NCI-H2081 (cell line): ENCODE measurements at regions not wholly inside any gene's neighbourhood (a gene's known extent, or its start where the extent isn't known, plus 50 kb on each side); places are given as distances from the start of the nearest gene placed in this dataset.
"Not testable (repeated sequence)": the region's sequence is repeated elsewhere in the genome, so short reads cannot be mapped to it uniquely, and the experiment has no call there.

Source experiments
- DNase-seq, 2 experiments: peaks; one replicate each; lab custom pipeline; 2025; lab: John Stamatoyannopoulos, UW

DNA sequence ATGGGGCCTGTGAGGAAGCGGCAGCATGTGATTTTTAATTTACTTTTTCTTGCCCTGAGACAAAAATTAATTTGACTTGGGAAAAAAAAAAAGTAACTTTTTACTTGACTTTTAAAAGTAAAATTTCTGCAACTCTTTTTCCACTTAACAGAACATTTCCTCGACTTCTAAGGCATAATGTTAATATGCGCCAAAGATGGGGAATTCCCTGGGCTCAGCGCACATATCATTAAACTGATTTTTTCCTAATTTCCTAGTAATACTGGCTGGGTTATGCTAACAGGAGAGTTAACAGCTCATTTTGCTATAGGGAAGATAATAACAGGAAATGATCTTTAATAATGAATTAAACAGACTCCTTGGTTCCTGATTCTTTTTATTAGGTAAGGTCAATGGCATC, 120.6 kb upstream of the CDH5 start:
- no peak for DNase-seq

DNA sequence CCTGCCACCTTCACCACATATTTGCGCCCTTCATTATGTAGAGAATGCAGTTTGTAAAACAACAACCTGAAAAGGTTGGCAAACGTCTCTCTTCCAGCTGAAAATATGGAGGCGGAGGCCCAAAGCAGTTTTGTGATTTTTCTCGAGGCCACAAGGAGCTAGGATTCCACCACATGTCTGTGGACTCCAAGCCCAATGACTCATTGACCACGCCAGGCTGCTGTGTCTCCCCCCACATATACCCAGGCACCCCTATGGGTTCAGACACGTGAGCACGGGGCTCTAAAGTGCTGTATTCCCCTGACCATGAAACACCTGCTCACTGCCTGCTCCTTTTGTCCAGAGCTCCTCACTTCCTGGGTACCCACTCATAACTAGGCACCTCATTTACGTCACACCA, 121.4 kb upstream of the CDH5 start:
- no peak for DNase-seq

DNA sequence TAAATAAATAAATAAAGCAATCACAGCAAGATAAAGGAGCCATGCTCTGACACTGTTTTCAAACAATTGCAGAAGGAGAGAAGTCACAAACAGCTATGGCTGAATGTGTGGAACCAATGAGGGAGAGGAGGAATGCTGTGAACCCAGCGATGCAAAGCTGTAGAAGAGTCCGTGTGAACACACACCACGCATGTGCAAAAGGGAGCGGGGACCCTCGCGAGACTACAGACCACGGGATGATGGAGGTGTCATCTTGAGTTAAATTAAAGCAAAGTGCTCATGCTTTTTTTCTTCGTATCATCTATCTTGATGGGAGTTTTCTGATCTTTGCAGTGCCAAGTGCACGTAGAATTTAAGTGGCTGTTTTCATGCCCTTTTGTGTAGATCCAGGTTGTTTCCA, 123.8 kb upstream of the CDH5 start:
- DNase-seq, result no peak

DNA sequence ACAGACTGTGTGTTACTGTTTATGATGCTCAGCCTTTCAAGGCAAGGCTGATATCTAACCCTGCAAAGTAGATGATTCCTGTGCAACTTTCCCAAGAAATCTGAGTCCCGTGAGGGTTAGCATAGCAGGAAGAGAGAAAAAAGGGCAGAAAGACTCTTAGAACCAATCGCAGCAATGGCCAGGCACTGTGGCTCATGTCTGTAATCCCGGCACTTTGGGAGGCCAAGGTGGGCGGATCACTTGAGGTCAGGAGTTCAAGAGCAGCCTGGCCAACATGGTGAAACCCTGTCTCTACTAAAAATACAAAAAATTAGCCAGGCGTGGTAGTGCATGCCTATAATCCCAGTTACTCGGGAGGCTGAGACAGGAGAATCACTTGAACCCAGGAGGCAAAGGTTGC, 124.3 kb upstream of the CDH5 start:
- not testable (repeated sequence) for DNase-seq

GRCh38 chr16:66240631-66241395, 125.7 kb upstream of the CDH5 start:
- DNase-seq, result no peak

GRCh38 chr16:66240088-66240487, 126.4 kb upstream of the CDH5 start:
- DNase-seq, result no peak

DNA sequence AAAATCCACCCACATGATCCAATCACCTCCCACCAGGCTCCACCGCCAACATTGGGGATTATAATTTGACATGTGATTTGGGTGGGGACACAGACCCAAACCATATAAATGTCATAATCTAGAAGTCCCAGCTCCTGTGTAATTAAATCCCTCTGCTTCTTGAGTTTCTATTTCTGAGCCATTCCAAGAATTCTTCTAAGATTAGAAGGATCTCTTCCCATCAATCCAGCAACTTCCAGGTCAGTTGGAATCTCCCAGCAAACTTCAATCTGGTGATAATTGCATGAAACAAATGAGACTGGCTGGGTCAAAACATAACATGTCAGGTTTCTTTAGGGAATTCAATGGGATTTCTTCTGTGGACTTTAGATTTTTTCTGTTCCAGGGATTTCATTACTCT, 127.8 kb upstream of the CDH5 start:
- no peak for DNase-seq

- no peak for DNase-seq
Observed at GRCh38 chr16:66236301-66236700, 130.2 kb upstream of the CDH5 start.

DNA sequence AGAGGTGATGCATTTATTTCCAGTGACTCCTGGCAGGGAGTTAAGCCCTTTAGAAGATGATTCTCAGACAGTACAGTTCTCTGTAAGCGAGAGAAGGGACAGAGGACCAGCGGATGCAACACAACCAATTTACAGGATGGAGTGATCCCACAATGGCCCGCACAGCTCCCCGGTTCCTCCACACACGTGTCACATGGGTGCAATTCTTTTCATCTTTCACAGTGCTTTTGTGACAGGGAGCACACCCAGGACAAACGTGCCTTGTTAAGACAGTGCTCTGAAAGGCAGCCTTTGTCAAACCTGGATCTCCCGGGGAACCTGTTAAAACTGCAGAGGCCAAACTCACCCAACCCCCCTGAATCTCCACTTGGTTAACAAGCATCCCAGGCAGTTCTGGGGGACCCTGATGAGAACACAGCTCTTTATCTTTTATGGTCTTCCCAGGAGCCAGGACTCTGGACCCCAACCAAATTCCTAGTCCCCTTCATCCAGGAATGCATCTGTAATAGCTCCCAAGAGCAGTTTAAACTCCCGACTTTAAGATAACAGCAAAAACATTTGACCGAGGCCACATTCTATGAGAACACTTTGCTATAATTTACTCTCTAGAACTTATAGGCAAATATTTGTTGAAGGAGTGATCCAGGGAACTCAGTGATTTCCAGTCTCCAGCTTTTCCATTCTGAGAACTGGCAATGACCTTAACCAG, 134.9 kb upstream of the CDH5 start:
- DNase-seq, result no peak

- no peak for DNase-seq
Observed at GRCh38 chr16:66229651-66230050, 136.8 kb upstream of the CDH5 start.

GRCh38 chr16:66228792-66229191, 137.7 kb upstream of the CDH5 start:
- no peak for DNase-seq

- no peak for DNase-seq
Observed at GRCh38 chr16:66227766-66228530, 138.5 kb upstream of the CDH5 start.

DNA sequence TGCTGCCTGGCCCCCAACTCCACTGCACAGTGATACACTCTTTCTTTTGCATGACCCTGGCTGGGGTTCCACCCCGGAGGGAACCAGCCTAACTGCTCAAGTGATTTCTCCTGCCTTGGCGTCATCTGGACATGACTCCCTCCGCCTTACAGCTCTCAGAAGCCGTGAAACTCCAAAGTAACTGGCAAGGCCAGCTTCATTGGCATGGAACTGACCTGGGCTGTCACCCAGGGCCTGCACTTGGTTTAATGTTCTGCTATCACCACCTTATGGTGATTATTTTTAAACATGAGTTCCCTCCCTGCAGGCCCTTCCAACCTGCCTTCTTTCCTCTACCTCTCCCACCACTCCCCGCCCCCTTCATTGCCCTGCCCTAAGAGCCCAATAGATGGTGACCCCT, 139.7 kb upstream of the CDH5 start:
- no peak for DNase-seq

GRCh38 chr16:66225696-66226095, 140.8 kb upstream of the CDH5 start:
- no peak for DNase-seq

DNA sequence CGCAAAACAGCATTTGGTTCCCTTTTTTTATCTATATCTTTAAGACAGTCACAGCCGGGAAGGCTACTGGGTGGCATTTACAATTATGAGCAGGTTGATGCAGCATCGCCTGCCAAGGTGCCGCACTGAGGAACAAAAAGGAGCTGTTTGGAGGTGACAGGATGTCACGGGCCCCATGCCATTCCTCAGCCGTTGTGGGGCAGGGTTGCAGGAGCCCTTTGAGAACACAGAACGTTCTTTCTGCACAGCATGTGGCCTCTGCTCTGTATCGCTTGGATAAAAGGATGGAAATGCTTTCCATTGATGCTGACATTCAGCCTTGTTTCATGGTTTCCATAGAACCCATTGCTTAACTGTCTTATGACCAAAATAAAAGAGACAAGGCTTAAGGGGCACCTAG, 141.9 kb upstream of the CDH5 start:
- no peak for DNase-seq

GRCh38 chr16:66224186-66224585, 142.3 kb upstream of the CDH5 start:
- no peak for DNase-seq

GRCh38 chr16:66223176-66223780, 143.2 kb upstream of the CDH5 start:
- DNase-seq, result no peak

GRCh38 chr16:66222756-66223155, 143.7 kb upstream of the CDH5 start:
- DNase-seq, result no peak

GRCh38 chr16:66220702-66221101, 145.8 kb upstream of the CDH5 start:
- DNase-seq, result no peak

DNA sequence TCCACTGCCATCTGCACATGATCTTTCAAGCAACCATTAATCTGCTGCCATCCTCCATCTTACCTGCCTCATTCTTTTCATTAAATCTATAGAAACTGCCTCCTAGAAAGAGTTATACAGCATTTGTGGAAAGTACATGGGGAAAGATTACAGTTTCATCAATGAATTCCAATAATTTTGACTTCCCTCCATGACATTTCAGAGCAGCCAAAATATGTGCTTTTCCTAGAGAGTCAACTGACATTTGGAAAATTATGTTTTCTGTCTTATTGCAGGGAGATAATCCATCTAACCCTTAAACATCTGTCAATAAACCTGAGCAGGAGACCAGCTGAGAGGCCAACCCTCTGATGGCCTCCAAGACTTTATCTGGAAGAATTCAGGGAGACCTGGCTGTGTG, 147.0 kb upstream of the CDH5 start:
- no peak for DNase-seq

- DNase-seq, result no peak
Observed at GRCh38 chr16:66212428-66212827, 154.1 kb upstream of the CDH5 start.

DNA sequence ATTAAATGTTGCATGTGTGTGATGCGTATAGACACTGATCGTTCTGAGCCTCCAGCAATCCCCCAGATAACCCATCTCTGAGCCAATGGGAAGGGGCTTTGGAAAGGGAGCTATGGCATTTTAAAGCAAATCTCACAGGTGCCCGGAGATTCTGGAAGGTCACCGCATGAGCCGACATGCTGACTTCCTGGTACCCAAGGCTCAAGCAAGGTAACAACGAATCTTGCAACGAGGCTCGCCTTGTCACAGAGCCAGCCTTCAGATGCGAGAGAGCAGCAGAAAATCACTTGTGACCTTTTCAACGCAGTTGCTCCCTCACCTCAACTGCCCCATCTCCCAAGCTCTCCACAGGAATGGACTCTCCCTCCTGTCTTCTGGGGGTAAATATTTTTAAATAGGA, 154.8 kb upstream of the CDH5 start:
- no peak for DNase-seq

DNA sequence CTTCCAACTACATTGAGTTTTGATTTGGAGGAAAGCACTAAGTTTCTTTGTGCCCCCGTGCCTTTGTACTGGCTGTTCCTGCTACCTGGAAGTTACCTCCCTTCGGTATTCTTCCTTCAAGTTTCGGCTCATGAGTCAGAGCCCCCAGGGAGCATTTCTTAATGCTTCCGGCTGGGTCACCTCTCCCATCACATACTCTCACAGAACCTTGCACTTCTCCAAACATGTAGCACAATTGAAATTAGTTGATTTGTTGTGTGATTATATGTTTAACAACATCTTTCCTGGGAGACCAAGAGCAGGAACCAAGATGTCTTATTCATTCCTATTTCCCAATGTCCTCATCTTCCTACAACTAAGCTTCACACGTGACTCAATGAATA, 158.6 kb upstream of the CDH5 start:
- no peak for DNase-seq
